ENCODE measurements at regions not wholly inside any gene's neighbourhood (a gene's known extent, or its start where the extent isn't known, plus 50 kb on each side); places are given as distances from the start of the nearest gene placed in this dataset.

DNA sequence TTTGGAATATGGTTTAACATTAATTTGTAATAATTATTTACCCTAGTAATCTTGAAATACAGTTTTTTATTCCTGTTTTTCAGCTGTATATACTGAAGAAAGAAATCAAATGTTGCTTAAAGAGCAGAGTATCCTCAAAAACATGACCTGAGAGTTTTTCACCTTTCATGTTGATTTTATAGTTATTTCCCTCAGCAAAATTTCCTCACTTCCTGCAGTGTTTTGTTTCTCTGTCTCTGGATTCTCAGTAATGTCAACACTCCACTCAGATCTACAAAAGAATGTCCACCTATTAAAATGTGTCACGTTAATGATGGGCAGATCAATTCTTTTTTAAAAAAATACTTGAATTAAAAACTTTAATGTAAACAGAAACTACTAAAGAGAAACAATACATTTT lies 398.3 kb downstream of the ANXA1 start:
- Histone ChIP-seq H3K4me3 (ENCODE audit: low read depth, low read length) (no peak overlapping the region), H3K27ac (ENCODE audit: low read depth, low read length) (no peak overlapping the region), H3K27me3 (ENCODE audit: control insufficient read depth, insufficient read depth, low read length) (no peaks in the 10 kb centered on the region), H3K36me3 (ENCODE audit: control insufficient read depth, insufficient read depth, low read length) (no peaks in the 10 kb centered on the region), H3K9me3 (ENCODE audit: control insufficient read depth, insufficient read depth, low read depth, low read length) (no peaks in the 10 kb centered on the region), H3K9ac (ENCODE audit: low read length) (no peak overlapping the region), H3K4me1 (ENCODE audit: control insufficient read depth, insufficient read depth, low read length) (no peaks in the 10 kb centered on the region)

DNA sequence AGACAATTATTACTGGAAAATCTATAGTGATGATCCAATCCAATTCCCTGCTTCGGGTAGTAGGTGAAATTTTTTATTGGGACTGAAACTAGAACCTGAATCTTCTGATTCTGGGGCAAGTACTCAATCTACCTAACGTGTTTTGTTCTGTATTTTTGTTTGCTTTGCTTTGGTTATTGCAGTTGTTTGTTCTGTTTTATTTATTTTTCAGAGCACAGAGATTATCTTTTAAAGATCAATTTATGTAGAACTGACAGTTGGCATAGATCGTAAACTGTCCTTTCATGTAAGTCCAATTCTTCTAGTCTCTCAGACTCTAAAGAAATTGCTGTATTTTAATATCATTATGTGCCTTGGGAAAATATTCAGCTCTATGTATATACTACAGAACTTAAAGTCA lies 401.6 kb downstream of the ANXA1 start:
- no peaks in the 10 kb centered on the region for H3K36me3 ChIP-seq (ENCODE audit: control insufficient read depth, insufficient read depth, low read length)

DNA sequence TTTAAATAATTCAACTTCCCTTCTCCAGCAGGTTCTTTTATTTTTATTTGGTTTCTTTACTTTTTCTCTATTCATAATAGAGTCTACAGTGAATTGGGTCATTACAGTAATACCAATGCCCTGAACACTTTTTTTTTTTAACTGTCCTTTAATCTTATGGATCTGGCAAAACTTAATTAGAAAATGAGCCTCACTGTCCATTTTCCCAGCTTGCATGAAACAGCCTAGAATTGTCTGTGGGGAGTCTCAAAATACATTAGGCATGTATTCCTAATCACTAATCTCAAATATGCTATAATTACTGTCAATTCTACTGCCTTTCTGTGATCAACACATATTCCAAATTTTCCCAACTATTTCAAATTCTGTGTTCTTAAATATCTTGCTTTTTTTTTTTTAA lies 406.8 kb downstream of the ANXA1 start:
- Histone ChIP-seq H3K27me3 (ENCODE audit: control insufficient read depth, insufficient read depth, low read length) (no peaks in the 10 kb centered on the region), H3K36me3 (ENCODE audit: control insufficient read depth, insufficient read depth, low read length) (no peaks in the 10 kb centered on the region), H3K27ac (ENCODE audit: low read depth, low read length) (no peak overlapping the region), H3K4me1 (ENCODE audit: control insufficient read depth, insufficient read depth, low read length) (no peaks in the 10 kb centered on the region), H3K9ac (ENCODE audit: low read length) (no peak overlapping the region), H3K9me3 (ENCODE audit: control insufficient read depth, insufficient read depth, low read depth, low read length) (no peaks in the 10 kb centered on the region), H3K4me3 (ENCODE audit: low read depth, low read length) (no peak overlapping the region)

More for the DNA sequence above, 401.6 kb downstream of the ANXA1 start:
- no peak overlapping the region for H3K4me3 ChIP-seq (ENCODE audit: low read depth, low read length)
- no peaks in the 10 kb centered on the region for H3K27me3 ChIP-seq (ENCODE audit: control insufficient read depth, insufficient read depth, low read length)
- H3K4me1 ChIP-seq (ENCODE audit: control insufficient read depth, insufficient read depth, low read length): no peaks in the 10 kb centered on the region
- no peak overlapping the region for H3K27ac ChIP-seq (ENCODE audit: low read depth, low read length)
- H3K9me3 ChIP-seq (ENCODE audit: control insufficient read depth, insufficient read depth, low read depth, low read length): no peaks in the 10 kb centered on the region
- H3K9ac ChIP-seq (ENCODE audit: low read length): no peak overlapping the region

DNA sequence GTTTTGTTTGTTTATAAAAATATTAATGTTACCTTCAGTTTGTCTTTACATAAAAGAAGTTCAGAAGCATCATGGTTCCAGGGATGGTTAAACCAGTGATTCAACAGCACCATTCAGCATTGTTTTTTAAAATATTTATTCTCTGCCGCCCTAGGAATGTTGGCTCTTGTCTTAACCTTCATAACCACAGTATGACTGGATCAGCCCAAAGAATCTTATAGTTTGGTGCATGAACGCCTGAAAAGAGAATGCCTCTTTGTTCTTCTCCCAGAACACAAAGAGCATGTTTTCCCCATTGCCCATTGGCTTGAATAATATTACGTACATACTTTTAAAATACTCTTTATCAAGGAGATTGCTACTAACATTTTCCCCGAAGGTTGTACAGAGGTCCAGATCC lies 413.4 kb downstream of the ANXA1 start:
- Histone ChIP-seq H3K27me3 (ENCODE audit: control insufficient read depth, insufficient read depth, low read length) (no peaks in the 10 kb centered on the region), H3K4me3 (ENCODE audit: low read depth, low read length) (no peak overlapping the region), H3K4me1 (ENCODE audit: control insufficient read depth, insufficient read depth, low read length) (no peaks in the 10 kb centered on the region), H3K9ac (ENCODE audit: low read length) (no peak overlapping the region), H3K27ac (ENCODE audit: low read depth, low read length) (no peak overlapping the region), H3K9me3 (ENCODE audit: control insufficient read depth, insufficient read depth, low read depth, low read length) (peaks cover 6% of the 10 kb centered on the region), H3K36me3 (ENCODE audit: control insufficient read depth, insufficient read depth, low read length) (no peaks in the 10 kb centered on the region)

DNA sequence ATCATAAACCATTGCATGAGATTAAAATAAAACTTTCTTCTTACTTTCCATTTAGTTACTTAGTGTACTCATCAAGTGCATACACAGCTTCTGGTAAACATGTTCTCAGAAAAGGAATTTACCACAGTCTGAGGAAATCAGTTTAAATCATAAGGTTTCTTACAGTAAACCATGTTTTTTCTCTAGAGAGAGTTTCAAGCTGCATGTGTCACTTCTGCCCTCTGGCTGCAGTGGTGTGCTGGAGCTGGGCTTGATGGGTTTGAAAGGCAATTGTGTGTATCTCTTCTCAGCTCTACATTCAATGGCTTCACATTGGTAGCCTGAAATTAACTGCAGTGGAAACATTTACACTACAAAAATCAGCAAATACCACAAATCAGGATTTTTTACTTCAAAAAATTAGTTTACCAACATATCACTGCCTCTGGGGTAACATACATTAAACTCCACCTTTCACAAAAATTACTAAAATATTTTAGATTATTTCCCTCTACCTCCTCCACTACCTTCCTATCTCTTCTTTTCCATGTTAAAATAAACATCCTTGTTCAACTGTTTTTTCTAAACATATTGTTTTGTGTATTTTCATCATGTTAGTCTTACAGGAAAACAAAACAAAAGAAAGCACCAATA lies 414.3 kb downstream of the ANXA1 start:
- Histone ChIP-seq H3K36me3 (ENCODE audit: control insufficient read depth, insufficient read depth, low read length) (no peaks in the 10 kb centered on the region), H3K4me3 (ENCODE audit: low read depth, low read length) (no peak overlapping the region), H3K27ac (ENCODE audit: low read depth, low read length) (no peak overlapping the region), H3K9ac (ENCODE audit: low read length) (no peak overlapping the region), H3K4me1 (ENCODE audit: control insufficient read depth, insufficient read depth, low read length) (no peaks in the 10 kb centered on the region), H3K27me3 (ENCODE audit: control insufficient read depth, insufficient read depth, low read length) (no peaks in the 10 kb centered on the region), H3K9me3 (ENCODE audit: control insufficient read depth, insufficient read depth, low read depth, low read length) (peaks cover 6% of the 10 kb centered on the region)

- Histone ChIP-seq H3K4me3 (ENCODE audit: low read depth, low read length) (no peak overlapping the region), H3K27me3 (ENCODE audit: control insufficient read depth, insufficient read depth, low read length) (no peaks in the 10 kb centered on the region), H3K36me3 (ENCODE audit: control insufficient read depth, insufficient read depth, low read length) (no peaks in the 10 kb centered on the region), H3K9me3 (ENCODE audit: control insufficient read depth, insufficient read depth, low read depth, low read length) (peaks cover 6% of the 10 kb centered on the region), H3K9ac (ENCODE audit: low read length) (no peak overlapping the region), H3K27ac (ENCODE audit: low read depth, low read length) (no peak overlapping the region), H3K4me1 (ENCODE audit: control insufficient read depth, insufficient read depth, low read length) (no peaks in the 10 kb centered on the region)
Measured at GRCh38 chr9:73566627-73567026, 415.0 kb downstream of the ANXA1 start.

DNA sequence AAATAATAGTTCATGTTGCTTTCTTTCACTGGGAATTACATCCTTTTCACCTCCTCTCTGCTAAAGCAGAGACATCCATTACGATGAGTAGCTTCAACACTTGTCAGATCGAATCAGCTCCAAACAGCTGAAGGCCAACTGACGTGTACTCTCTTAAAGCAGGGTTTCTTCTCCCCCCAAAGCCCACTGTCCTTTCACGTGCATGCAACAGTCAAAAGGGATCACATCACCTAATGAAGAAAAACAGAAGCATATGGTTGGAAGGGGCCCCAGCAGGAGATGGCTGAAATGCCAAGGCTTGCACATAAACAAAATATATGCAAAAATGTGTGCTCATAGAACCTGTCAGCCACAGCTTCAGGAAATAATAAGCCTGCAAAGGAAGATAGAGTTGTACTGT lies 421.6 kb downstream of the ANXA1 start:
- H3K4me3 ChIP-seq (ENCODE audit: low read depth, low read length): no peak overlapping the region
- no peak overlapping the region for H3K9ac ChIP-seq (ENCODE audit: low read length)
- no peaks in the 10 kb centered on the region for H3K9me3 ChIP-seq (ENCODE audit: control insufficient read depth, insufficient read depth, low read depth, low read length)
- no peaks in the 10 kb centered on the region for H3K27me3 ChIP-seq (ENCODE audit: control insufficient read depth, insufficient read depth, low read length)
- H3K36me3 ChIP-seq (ENCODE audit: control insufficient read depth, insufficient read depth, low read length): no peaks in the 10 kb centered on the region
- no peaks in the 10 kb centered on the region for H3K4me1 ChIP-seq (ENCODE audit: control insufficient read depth, insufficient read depth, low read length)
- H3K27ac ChIP-seq (ENCODE audit: low read depth, low read length): no peak overlapping the region

GRCh38 chr9:73575101-73576060 lies 423.7 kb downstream of the ANXA1 start:
- no peak overlapping the region for H3K9ac ChIP-seq (ENCODE audit: low read length)
- no peaks in the 10 kb centered on the region for H3K27me3 ChIP-seq (ENCODE audit: control insufficient read depth, insufficient read depth, low read length)
- no peak overlapping the region for H3K27ac ChIP-seq (ENCODE audit: low read depth, low read length)
- H3K4me1 ChIP-seq (ENCODE audit: control insufficient read depth, insufficient read depth, low read length): no peaks in the 10 kb centered on the region
- no peaks in the 10 kb centered on the region for H3K9me3 ChIP-seq (ENCODE audit: control insufficient read depth, insufficient read depth, low read depth, low read length)
- H3K36me3 ChIP-seq (ENCODE audit: control insufficient read depth, insufficient read depth, low read length): no peaks in the 10 kb centered on the region
- H3K4me3 ChIP-seq (ENCODE audit: low read depth, low read length): no peak overlapping the region

- Histone ChIP-seq H3K27ac (ENCODE audit: low read depth, low read length) (no peak overlapping the region), H3K27me3 (ENCODE audit: control insufficient read depth, insufficient read depth, low read length) (no peaks in the 10 kb centered on the region), H3K36me3 (ENCODE audit: control insufficient read depth, insufficient read depth, low read length) (no peaks in the 10 kb centered on the region), H3K4me1 (ENCODE audit: control insufficient read depth, insufficient read depth, low read length) (no peaks in the 10 kb centered on the region), H3K9me3 (ENCODE audit: control insufficient read depth, insufficient read depth, low read depth, low read length) (no peaks in the 10 kb centered on the region), H3K9ac (ENCODE audit: low read length) (no peak overlapping the region), H3K4me3 (ENCODE audit: low read depth, low read length) (no peak overlapping the region)
Measured at GRCh38 chr9:73577848-73578247, 426.2 kb downstream of the ANXA1 start.

DNA sequence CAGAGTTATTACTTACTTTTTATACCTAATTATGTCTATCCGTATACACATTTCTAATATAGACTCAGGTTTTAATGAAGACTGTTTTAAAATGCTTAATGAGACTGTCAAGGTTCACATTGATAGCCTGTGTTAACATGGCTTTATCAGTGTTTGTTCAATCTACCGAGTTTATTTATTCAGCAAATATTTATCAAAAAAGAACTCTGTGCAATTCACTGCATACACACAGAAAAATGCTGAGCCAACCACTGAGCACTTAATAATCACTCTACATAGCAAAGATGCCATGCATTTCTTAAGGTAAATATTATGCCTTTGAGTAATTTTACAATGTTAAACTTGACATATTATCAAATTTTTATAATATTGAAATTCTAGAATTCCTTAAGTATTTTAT lies 428.2 kb downstream of the ANXA1 start:
- Histone ChIP-seq H3K9me3 (ENCODE audit: control insufficient read depth, insufficient read depth, low read depth, low read length) (no peaks in the 10 kb centered on the region), H3K9ac (ENCODE audit: low read length) (no peak overlapping the region), H3K4me3 (ENCODE audit: low read depth, low read length) (no peak overlapping the region), H3K27ac (ENCODE audit: low read depth, low read length) (no peak overlapping the region), H3K36me3 (ENCODE audit: control insufficient read depth, insufficient read depth, low read length) (no peaks in the 10 kb centered on the region), H3K4me1 (ENCODE audit: control insufficient read depth, insufficient read depth, low read length) (no peaks in the 10 kb centered on the region), H3K27me3 (ENCODE audit: control insufficient read depth, insufficient read depth, low read length) (no peaks in the 10 kb centered on the region)

DNA sequence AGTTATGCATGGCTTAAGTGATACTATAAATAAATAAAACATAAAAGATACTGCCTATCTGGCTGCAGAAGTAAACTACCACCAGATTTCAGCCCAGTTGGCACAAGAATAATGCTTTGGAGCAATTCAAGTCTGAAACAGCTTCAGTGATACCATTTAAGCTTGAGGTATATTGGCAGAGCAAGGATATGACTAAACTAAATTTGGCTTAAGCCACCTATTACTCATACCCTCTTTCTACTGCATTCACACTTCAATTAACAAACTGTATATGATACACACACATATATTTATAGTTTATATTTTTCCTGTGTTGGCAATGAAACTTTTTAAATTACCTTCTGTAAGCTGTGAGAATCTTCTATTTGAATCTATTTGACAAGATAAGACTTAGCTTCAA lies 431.9 kb downstream of the ANXA1 start:
- H3K27ac ChIP-seq (ENCODE audit: low read depth, low read length): no peak overlapping the region
- no peaks in the 10 kb centered on the region for H3K36me3 ChIP-seq (ENCODE audit: control insufficient read depth, insufficient read depth, low read length)
- no peaks in the 10 kb centered on the region for H3K9me3 ChIP-seq (ENCODE audit: control insufficient read depth, insufficient read depth, low read depth, low read length)
- no peaks in the 10 kb centered on the region for H3K27me3 ChIP-seq (ENCODE audit: control insufficient read depth, insufficient read depth, low read length)
- H3K4me3 ChIP-seq (ENCODE audit: low read depth, low read length): no peak overlapping the region
- H3K9ac ChIP-seq (ENCODE audit: low read length): no peak overlapping the region
- H3K4me1 ChIP-seq (ENCODE audit: control insufficient read depth, insufficient read depth, low read length): no peaks in the 10 kb centered on the region

All from HUES6 (cell line).